Activated CD8-positive, alpha-beta memory T cell treated with anti-CD3 and anti-CD28 coated beads for 24 hours (primary cell): ENCODE measurements at regions not wholly inside any gene's neighbourhood (a gene's known extent, or its start where the extent isn't known, plus 50 kb on each side); places are given as distances from the start of the nearest gene placed in this dataset.

Experiments
- DNase-seq: peaks from one replicate; pipeline ENCODE4 v3.0.0-alpha.2; 2020

GRCh38 chr6:33967966-33968724 lies 164.3 kb upstream of the MLN start:
- DNase-seq, result no peak

- no peak for DNase-seq
Measured at GRCh38 chr6:33967265-33967767, 163.5 kb upstream of the MLN start.

- DNase-seq, result no peak
Measured at GRCh38 chr6:33966536-33966935, 162.7 kb upstream of the MLN start.

GRCh38 chr6:33965766-33966165 lies 162.0 kb upstream of the MLN start:
- DNase-seq, result no peak

GRCh38 chr6:33964387-33964786 lies 160.6 kb upstream of the MLN start:
- no peak for DNase-seq

- DNase-seq, result no peak
Measured at GRCh38 chr6:33963136-33963750, 159.4 kb upstream of the MLN start.

GRCh38 chr6:33962246-33963027 lies 158.6 kb upstream of the MLN start:
- no peak for DNase-seq

GRCh38 chr6:33961691-33962090 lies 157.9 kb upstream of the MLN start:
- DNase-seq, result no peak

GRCh38 chr6:33960345-33961313 lies 156.8 kb upstream of the MLN start:
- no peak for DNase-seq

GRCh38 chr6:33959661-33960344 lies 156.0 kb upstream of the MLN start:
- no peak for DNase-seq

- DNase-seq, result no peak
Measured at GRCh38 chr6:33959329-33959651, 155.5 kb upstream of the MLN start.

- no peak for DNase-seq
Measured at GRCh38 chr6:33958526-33959328, 154.9 kb upstream of the MLN start.

GRCh38 chr6:33957892-33958525 lies 154.2 kb upstream of the MLN start:
- no peak for DNase-seq

- DNase-seq, result no peak
Measured at GRCh38 chr6:33957131-33957891, 153.5 kb upstream of the MLN start.

- no peak for DNase-seq
Measured at GRCh38 chr6:33956206-33956605, 152.4 kb upstream of the MLN start.

GRCh38 chr6:33955566-33955965 lies 151.8 kb upstream of the MLN start:
- DNase-seq, result no peak

GRCh38 chr6:33954453-33954852 lies 150.7 kb upstream of the MLN start:
- no peak for DNase-seq

GRCh38 chr6:33953171-33953570 lies 149.4 kb upstream of the MLN start:
- DNase-seq, result no peak

- DNase-seq, result no peak
Measured at GRCh38 chr6:33952016-33952415, 148.2 kb upstream of the MLN start.
